Esophagus mucosa (tissue), 1 donor: ENCODE measurements at regions not wholly inside any gene's neighbourhood (a gene's known extent, or its start where the extent isn't known, plus 50 kb on each side); places are given as distances from the start of the nearest gene placed in this dataset.
A peak's percentile ranks its signal among the peaks of the same experiment; 100 is the strongest.
"Not testable (repeated sequence)": the region's sequence is repeated elsewhere in the genome, so short reads cannot be mapped to it uniquely, and the experiment has no call there.

Experiments used
- ATAC-seq: fragments of 200-7000 bp; cut with Tn5 transposase; one replicate; pipeline ENCODE4 v1.9.1; 2020
- donor health status: DM: yes; HTN: yes; CAD: no.

DNA sequence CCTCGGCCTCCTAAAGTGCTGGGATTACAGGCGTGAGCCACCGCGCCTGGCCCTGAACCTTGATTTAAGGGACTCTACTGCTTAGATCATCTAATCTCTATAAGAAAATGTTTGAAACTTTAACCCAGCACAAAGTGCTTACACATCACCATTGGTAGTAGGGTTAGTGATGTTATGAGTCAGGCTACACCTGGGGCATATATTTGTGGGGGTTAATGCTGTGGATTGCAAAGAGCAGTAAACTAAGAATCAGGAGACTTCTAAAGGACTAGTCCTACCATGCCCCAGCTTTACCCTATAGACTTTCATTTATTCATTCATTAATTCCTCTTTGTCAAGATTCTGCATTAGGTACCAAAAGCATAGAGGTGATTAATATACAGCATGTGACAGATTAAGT is 880.5 kb downstream of the TTLL7 start:
- ATAC-seq: no peak

- ATAC-seq: not testable (repeated sequence)
These were observed 881.9 kb downstream of the TTLL7 start for GRCh38 chr1:83117030-83117429.

- ATAC-seq: no peak
These were observed 883.1 kb downstream of the TTLL7 start for GRCh38 chr1:83115785-83116184.

- ATAC-seq: no peak
These were observed 884.6 kb downstream of the TTLL7 start for GRCh38 chr1:83114136-83114834.

GRCh38 chr1:83113652-83114051 is 885.3 kb downstream of the TTLL7 start:
- ATAC-seq: no peak

DNA sequence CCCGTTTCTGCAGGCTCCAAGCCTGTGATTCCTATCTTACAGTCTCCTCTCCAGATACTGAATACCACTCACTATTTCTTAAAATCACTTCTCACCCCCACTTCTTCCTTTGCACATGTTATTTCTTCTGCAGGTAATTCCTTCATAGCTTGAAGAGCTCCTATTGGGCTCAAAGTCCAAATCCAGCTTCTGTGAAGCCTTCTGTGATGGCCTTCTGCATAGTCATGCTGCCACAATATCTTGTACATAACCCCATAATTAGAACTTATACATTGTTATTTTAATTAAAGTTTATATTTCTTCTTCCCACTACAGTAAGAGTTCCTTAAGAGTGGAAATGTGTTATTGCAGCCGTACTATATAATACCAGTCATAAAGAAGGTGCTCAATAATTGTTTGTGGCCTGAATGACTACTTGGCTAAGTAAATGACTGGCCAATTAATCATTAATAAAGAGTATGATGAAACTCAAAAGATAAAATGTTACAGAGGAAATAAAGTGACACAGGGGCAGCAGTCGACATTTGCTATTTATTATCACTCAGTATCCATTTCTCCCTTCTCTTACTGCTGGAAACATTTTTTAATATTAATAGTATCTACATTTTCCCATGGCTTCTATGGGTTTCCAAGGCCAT is 886.6 kb downstream of the TTLL7 start:
- no peak for ATAC-seq

GRCh38 chr1:83110156-83110555 is 888.8 kb downstream of the TTLL7 start:
- peak; percentile 35 for ATAC-seq

GRCh38 chr1:83109692-83110091 is 889.2 kb downstream of the TTLL7 start:
- ATAC-seq: no peak

GRCh38 chr1:83104558-83104957 is 894.4 kb downstream of the TTLL7 start:
- no peak for ATAC-seq

DNA sequence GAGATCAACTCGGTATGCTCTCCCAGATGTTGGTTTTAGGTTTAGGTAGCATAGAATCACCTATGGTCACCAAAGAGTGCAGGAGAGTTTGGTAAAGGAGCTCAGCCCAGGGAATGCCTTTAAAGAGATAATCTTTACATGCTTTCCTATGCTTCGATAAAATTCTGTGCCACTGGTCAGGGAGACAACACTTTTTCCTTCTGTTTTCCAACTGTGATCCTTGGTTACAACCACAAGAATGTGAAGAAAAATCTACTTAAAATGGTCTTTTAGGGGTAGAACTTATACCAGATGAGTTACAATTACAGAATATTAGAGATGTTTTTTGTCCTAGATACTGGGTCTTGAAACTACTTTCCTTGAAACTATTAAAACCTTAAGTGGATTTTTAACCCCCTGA is 895.6 kb downstream of the TTLL7 start:
- no peak for ATAC-seq

DNA sequence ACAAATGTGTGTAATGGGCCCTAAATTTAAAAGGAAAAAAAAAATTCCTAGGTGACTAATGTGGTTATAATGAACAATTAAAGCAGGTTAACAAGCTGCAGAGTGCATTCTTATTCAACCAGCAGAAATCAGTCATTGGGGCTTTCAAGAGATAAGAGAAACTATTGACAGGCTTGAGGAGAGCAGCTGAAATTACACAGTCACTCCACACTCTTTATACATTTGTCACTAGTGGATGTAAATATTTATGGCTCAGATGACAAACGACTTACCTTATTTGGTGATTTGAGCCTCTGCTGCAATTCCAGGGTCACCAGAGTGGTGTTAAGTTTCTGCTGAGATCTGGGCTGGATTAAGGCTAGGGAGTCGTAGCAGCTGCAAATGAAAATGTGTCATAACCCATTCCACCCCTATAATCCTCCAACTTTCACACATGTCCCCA is 896.3 kb downstream of the TTLL7 start:
- ATAC-seq: no peak

DNA sequence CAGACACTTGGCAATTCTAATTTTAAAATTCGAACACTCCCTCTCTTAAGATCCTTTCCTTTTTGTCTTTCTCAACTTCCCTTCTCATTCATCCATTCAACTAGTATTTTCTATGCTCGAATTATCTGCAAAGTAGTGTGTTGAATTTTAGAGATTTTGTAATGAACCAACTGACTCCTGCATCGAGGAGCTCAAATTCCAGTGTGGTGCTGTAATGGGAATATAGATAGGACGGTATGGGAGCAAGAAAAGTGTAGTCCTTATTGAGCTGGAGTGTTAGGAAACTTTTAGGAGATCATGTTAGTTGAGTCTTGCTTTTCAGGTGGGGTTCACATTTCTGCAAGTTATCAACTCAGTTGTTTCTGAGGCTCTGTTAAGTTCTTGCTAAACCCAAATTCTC is 897.5 kb downstream of the TTLL7 start:
- no peak for ATAC-seq

- ATAC-seq: no peak
These were observed 898.8 kb downstream of the TTLL7 start for GRCh38 chr1:83100133-83100532.

GRCh38 chr1:83098791-83099190 is 900.1 kb downstream of the TTLL7 start:
- no peak for ATAC-seq

DNA sequence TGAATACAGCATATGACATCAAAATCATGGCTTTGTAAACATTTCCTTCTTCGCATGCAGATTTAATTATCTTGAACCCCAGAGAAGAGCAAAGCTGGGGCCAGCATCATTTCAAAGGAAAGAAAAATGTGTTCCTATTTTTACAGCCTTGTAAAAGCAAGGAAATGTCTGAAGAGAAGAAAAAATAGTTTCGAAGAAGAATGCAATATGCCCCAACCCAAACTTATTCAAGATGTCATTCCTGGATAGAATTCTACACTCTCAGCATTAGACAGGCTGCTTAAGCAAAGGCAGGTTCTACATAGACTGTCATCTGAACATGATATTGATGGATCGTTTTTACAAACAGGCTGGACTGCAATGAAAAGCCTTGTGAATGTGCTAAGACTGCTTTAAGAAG is 900.8 kb downstream of the TTLL7 start:
- peak; percentile 55 for ATAC-seq

DNA sequence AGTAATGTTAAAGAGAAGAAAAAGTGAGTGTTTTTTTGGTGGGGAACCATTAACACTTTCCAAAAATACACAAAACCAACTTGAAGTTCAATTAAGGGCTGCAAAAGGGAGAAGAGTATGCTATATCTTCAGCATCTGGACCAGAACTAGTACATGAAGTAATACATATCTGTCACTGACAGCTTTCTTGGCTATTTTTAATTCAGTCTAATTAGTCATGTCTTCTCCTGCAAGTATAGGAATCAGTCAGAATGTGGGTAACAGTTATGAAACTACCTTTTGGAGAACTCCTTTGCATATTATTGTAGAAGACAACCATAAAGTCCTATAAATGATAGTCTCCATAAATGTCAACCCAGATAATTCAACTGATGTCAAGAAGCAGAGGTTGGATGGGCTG is 901.2 kb downstream of the TTLL7 start:
- no peak for ATAC-seq

DNA sequence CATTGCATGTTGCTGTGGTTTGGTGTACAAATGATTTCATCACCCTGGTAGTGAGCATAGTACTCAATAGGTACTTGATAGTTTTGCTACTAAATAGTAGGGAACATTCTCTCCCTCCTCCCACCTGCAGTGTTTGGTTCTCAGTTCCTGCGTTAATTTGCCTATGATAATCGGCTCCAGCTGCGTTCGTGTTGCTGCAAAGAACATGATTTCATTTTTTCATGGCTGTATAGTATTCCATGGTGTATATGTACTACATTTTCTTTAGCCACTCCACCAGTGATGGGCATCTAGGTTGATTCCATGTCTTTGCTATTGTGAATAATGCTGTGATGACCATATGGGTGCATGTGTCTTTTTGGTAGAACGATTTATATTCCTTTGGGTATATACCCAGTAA is 903.4 kb downstream of the TTLL7 start:
- ATAC-seq: no peak

DNA sequence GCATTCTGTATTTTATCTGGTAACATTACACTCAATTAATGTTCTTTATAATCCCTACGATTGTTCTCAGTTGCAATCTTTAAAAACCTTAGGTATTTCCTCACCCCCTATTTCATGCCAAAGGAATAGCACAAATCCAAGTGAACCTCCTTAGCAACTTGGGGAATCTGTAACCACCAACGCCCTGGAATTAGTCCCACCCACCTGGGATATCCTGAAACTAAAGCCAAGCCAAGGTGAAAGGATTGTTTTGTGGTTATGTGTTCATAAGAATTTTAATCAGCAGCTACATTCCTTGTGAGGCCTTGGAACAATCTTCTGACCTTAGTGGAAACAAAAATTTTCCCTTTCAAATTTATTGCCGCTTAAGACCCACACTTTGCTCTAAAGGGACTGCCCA is 908.7 kb downstream of the TTLL7 start:
- no peak for ATAC-seq

GRCh38 chr1:83087851-83088250 is 911.1 kb downstream of the TTLL7 start:
- ATAC-seq: no peak

- ATAC-seq: no peak
These were observed 911.9 kb downstream of the TTLL7 start for GRCh38 chr1:83086986-83087512.

GRCh38 chr1:83086346-83086745 is 912.6 kb downstream of the TTLL7 start:
- ATAC-seq: no peak

DNA sequence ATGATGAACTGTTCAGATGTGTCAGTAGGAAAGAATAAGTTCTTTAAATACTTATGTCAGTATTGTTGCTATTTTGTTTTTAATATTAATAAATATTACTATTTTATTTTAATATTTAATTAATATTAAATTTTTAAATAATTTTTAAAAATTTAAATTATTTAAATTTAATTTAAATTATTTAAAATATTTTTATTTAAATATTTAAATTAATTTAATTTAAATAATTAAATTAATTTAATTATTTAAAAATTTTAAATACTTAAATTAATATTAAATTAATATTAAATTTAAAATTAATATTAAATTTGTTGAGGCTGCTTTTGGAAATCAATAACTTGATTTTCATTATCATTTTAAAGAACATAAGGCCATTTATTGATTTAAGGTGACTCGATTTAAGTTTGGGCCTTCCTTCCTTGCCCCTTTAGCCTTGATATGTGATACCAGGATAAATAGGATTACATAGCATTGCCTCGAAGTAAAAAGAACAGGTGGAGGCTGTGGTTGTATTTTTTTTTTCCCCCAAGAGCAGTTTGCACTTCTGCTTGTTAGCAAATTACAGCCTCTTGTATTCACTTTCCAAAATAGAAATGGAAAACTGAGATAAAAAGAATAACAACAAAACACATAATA is 915.2 kb downstream of the TTLL7 start:
- no peak for ATAC-seq

- ATAC-seq: no peak
These were observed 921.5 kb downstream of the TTLL7 start for GRCh38 chr1:83077411-83077810.

- ATAC-seq: no peak
These were observed 923.8 kb downstream of the TTLL7 start for GRCh38 chr1:83075107-83075506.
